LHCN-M2 (cell line): ENCODE measurements at regions not wholly inside any gene's neighbourhood (a gene's known extent, or its start where the extent isn't known, plus 50 kb on each side); places are given as distances from the start of the nearest gene placed in this dataset.

ENCODE experiments used
- DNase-seq: peaks from one replicate; pipeline ENCODE4 v3.0.0-alpha.2; 2012; ENCODE audit warnings: low read depth

DNA sequence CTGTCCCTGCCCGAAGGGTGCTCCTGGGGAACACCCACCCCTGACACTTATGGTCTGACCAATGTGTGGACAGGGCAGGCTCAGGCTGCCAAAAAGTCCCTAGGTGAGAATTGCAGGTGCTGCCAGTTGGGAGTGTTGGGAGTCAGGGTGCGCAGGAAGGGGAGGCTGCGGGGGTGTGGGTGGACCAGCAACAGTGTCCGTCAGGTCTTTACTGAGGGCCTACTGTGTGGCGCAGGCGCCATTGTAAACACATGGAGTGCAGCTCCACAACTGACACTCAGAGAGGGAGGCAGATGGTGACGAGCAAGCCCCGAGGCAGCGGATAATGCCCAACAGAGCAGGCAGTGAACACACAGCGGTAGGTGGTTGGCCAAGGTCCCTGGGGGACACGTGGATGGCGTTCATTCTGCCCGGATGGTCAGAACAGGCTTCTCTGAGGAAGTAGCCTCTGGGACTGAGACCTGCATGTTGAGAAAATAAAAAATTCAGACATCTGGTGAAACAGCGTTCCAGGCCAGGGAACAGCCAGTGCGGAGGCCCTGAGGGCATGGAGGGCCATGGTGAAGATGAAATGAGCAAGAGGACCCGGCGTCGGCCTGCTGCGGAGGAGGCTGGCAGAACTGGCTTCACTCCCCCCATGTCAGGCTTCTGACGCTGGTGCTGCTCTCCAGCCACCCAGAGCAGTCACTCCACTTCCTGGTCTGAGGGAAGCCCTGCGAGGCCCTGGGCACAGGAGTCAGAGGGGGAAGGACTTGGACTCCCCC, 136.2 kb upstream of the ZBTB40 start:
- no peak for DNase-seq

DNA sequence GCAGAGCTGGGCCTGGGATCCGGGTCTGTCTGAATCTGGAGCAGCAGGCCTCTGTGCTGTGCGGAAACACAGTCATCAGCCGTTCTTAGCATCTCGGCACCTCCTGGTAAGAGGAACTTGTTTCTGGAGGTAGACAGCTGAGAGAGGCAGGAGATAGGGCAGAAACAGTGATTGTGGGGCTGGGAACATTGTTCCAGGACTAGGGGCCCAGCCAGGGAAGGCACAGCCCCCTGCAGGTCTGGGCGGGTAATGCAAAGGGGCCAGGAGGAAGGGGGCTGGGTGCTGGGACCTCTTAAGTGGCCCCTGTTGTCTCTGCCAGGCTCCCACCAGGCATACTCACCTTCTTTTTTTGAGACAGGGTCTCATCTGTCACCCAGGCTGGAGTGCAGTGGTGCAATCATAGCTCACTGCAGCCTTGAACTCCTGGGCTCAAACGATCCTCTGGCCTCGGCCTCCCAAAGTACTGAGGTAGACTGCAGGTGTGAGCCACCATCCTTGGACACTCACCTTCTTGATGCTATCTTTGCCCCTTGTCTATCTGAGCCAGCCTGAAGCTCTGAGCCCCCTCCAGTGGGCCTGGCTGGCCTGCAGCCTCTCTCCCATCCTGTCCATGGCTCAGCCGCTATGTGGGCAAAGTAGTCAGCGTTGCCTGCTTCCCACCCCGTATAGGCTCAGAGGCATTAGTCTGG, 134.3 kb upstream of the ZBTB40 start:
- DNase-seq: no peak

- DNase-seq: no peak
Measured at GRCh38 chr1:22317920-22318243, 133.8 kb upstream of the ZBTB40 start.

DNA sequence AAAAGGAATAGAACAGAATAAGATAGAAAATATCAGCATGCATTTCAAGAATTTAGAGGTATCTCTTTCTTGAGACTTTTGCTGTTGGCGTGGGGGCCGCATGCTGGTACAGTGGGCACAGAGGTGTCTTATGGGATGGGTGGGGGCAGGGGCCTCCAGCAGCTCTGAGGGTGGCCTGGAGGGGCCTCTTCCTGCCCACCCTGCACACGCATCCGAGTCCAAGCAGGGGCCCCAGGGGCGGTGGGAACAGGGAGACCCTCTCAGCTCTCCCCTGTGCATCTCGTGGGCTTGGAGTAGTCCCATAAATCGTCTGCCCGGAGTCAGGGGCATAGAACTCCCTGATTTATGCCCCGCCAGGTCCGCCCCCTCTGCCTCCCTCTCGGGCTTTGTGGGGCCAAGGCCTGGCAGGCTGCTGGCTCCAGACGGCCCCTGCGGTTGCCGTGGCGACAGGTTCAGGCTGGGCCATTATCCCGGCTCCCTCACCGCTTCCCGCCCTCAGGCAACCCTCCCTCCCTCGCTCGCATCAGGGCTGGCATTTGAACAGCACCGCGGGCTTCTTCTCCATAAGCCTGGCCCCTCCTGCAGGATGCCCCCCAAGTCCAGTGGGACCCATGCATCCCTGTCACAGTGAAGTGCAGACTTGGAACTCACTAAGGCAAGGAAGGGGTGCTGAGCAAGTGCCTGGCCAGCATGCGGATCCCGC, 133.2 kb upstream of the ZBTB40 start:
- no peak for DNase-seq

DNA sequence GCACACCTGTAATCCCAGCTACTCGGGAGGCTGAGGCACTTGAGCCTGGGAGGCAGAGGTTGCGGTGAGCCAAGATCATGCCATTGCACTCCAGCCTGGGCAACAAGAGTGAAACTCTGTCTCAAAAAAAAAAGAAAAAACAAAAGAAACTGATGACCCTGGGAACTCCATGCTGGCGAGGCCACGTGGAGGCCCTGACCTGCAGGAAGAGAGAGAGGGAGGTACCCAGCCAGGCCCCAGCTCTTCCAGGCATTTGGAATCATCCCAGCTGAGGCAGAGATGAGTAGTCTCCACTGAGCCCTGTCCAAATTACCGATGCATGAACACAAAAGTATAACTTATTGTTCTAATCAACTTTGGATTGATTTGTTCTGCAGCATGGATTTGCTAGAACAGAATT, 132.0 kb upstream of the ZBTB40 start:
- DNase-seq: no peak

DNA sequence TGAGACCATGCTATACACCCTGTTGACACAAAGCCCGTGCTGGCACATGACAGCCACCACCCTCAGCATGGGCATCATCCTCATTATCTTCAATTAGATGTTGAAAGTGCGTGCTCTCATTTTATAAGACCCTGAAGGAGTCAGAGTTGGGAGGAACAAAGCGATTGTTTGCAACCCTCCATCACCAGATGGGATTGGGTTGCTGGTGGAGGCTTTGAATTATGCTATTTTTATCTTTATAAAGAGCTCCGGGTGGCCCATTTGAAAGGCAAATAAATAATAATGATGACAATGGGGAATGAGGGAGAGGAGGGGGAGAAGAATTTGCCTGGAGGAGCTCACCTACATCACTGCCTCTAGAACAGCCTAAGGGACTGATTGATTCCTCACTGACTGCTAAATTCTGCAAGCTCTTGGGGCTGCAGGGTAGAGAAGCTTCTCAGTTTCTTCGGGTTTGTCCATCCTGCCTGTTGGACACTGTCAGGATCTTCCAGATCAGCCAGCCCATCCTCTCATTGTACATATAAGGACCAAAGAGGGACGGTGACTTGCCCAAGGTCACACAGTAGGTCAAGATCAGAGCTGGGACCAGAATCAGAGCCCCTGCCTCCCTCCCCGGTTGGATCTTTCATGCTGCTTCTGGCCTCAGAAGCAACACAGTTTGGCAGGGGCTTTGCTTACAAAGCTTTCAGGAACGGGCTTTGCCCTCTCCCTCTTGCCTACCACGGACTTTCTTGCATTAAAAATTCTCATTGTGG, 130.9 kb upstream of the ZBTB40 start:
- DNase-seq: no peak

- DNase-seq: no peak
Measured at GRCh38 chr1:22321917-22322316, 129.7 kb upstream of the ZBTB40 start.

DNA sequence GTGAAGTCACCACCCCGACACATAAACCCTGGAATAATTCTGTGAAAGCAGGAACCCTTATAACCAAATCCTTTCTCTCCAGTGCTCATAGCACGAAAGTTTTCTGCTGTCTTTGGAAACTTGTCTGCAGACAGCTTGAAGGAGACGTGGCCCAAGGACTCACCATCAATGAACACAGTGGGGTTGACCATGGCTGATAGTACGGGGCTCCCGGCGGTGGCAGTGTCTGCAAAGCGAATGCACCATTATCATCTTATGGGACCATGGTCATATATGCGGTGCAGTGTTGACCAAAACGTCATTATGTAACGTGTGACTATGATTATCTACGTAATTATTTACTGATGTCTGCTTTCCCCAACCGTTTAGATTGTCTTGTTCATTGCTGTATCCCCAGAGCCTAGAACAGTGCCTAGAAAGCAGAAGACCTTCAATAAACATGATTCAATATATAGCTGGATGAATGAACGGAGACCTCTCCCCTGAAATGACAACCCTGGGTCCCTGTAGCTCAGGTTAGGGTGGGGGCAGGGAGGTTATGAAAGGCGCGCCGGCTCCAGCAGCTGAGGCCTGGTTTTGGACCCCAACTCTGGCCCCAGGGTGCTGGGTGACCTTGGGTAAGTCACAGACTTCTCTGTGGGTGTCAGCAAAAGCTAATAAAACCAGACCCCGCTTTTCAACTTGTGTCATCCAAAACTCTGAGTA, 128.4 kb upstream of the ZBTB40 start:
- DNase-seq: no peak

GRCh38 chr1:22323846-22324504, 127.7 kb upstream of the ZBTB40 start:
- DNase-seq: no peak

DNA sequence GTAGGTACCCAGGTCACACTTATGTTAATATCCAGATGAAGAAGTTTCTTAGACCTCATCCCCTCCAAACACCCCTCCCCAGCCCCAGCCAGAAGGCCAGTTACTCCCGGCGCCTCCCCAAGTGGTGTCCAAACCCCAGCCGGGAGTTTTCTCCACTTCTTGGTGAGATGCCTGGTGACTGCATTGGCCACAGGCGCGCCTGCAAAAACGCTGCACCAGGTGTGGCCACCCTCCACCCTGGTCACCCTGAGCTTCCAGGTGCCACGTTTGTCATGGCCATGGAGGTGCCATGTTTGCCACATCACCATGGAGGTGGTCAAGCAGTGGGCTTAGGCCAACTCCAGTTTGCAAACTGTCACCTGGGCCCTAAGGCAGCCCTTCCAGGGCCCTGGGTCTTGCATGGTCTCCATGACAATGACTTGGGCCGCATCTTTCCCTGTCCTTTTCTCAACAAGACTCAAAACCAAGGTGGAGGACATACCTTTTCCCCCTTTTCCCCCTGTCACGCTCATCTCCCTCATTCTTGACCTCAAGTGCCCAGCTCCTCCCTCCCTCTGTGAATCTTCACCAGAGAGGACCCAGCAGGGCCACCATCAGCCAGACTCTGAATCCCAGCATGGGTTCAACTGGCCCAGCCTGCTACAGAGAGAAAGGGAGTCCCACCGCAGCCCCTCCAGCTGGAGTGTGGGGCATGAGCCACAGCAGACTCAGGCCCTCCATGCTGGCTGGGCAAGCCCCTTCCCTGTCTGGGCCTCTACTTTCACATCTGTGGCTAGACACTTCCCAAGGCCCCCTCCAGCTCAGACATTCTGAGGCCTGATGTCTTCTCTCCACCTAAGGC, 125.9 kb upstream of the ZBTB40 start:
- no peak for DNase-seq

- no peak for DNase-seq
Measured at GRCh38 chr1:22326372-22326915, 125.2 kb upstream of the ZBTB40 start.

DNA sequence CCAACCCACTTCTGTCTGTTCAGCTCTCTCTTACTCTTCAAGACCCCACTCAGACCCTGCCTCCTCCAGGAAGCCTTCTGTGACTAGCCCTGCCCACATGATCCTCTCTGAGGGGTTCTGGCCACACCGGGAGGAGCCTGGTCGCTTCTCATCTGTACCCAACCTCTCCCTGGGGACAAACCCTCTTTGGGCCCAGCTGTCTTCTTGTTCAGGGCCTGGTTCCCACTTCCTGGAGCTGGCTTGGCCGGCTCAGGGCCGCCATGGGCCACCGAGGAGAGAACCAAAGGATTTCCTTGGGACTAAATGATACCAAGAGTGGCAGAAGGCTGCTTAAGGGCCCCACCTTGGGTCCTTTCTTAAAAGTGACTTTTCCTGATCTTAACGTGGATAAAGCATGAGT, 124.7 kb upstream of the ZBTB40 start:
- no peak for DNase-seq

DNA sequence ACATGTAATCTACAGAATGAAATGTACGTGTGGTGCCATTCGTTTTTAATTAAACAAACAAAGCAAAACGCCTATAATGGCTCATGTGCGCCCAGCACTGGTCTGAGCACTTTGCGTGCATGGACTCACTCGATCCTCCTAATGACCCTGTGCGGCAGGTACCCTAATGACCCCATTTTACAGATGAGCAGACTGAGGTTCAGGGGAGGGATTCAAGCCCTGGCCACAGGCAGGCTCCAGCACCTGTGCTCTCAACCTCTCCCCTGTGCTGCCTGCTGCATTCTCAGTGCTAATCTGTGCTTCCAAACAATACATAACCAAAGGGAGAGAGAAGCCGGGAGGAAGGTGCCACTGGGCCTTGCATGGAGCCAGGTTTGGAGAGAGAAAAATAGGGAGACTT, 124.2 kb upstream of the ZBTB40 start:
- no peak for DNase-seq

DNA sequence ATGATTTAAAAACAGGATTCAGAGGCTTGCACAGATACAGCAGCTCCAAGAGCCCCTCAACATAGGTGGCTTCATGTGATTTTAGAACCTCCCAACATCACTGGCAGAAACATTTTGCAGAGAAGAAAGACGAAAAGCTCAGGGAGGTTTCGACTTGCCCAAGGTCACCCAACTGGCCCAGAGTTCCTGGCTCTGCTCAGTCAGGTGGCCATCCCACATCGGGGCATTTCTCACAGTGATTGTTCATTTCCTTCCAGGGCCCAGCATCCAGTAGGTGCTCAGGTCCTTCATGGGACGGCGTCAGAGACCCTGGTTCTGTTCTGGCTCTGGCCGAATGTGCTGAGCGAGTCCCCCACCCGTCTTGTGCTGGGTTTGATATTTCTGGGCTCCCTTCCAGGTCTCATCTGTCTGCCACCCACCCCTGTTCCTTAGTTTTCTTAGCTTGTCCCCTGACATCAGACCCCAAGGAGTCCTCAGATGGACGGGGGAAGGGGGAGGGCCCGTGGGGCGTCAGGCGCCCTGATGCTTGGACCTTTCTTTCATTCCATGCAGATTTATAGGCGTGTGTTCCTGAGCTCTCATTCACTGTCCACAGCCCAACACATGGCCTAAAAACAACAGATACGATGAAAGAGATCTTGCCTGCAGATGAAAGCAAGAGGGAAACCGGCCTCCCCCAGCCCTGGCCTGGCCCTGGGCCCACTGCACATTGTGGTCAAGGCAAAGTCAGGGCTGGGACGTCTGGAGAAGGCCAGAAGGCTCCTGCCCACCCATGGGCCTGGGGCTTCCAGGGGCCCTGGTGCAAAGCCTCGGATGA, 123.1 kb upstream of the ZBTB40 start:
- no peak for DNase-seq

DNA sequence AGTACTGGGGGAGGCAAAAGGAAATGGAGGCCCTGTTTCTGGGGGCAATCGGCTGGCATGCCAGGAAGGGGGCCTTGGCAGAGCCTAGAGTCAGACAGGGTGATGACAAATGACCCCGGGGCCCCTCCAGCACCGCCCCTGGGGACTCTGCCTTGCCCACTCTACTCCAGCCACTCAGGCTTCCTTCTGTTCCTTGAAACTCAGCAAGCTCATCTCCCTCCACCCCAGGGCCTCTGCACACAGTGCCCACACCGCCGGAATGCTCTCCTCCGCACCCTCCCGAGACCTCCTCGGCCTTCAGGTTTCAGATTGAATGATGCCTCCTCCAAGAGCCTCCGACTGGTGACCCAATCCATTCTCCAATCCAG, 122.5 kb upstream of the ZBTB40 start:
- DNase-seq: no peak

GRCh38 chr1:22330092-22330759, 121.4 kb upstream of the ZBTB40 start:
- peak; percentile 5 for DNase-seq

DNA sequence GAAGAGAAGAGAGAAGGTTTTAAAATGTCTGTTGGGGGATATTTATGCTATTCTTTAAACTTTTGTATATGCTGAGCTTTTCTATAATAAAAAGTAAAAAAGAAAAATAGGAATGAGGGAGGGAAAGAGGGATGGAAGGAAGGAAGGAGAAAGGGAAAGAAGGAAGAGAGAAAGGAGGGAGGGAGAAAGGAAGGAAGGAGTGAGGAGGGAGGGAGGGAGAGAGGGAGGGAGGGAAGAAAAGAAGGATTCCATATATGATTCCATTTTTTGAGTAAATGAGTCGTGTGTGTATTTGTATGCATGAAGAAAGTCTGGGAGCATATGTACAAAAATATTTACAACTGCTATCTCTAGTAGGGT, 120.9 kb upstream of the ZBTB40 start:
- DNase-seq: no peak

DNA sequence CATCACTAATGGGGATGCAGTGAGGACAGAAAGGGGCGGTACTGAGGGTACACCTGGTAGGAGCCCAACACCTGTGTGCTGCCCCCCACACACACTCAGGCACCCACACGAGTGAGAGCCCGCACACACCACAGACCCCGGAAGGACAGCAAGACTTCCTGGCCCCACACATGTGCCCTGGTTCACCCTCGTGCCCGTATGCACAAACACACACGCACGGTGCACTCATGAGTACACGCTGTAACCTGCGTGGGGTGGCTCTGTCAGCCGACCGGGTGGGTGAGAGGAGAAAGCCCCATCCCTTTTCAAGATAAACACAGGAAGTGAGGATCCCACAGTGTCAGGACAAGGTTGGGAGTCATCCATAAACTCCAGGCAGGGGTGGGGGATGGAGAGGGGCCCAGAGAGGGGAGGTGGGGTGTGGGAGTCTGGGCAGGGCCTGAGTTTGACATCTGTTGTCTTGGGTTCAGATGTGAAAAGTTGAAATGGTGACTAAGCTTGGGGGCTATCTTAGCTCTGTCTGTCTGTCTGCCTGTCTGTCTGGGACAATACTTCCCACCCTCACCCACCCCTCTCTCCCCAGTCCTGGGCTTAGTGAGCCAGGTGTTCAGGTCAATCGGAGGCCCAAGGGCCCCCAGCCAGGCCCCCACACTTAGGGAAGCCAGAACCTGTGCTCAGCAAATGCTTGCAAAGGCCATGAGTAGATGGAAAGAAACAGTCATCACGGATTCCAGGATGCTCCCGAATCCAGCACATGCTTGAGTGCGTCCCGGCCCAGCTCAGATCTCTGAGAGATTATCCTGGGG, 119.8 kb upstream of the ZBTB40 start:
- no peak for DNase-seq
